Suprapubic skin (tissue), 4 donors: ENCODE measurements at regions not wholly inside any gene's neighbourhood (a gene's known extent, or its start where the extent isn't known, plus 50 kb on each side); places are given as distances from the start of the nearest gene placed in this dataset.

Experiments
- CTCF ChIP-seq, 2 donors: fragments of 200-600 bp in 1 of 2; fragments of 450-650 bp in 1 of 2; sonication (generic) in 1 of 2; IDR thresholded peaks; one replicate each; pipeline ENCODE4 v1.5.1; 2016 to 2019; ENCODE audit warnings: antibody characterized with exemption in 2 of 2, mild to moderate bottlenecking in 1 of 2, moderate library complexity in 1 of 2
- EP300 ChIP-seq: sonication (generic); formaldehyde crosslinking; IDR thresholded peaks from one replicate; pipeline ENCODE4 v1.6.1; 2017; ENCODE audit warnings: antibody characterized with exemption
- POLR2A ChIP-seq, 2 donors: fragments of 450-650 bp; IDR thresholded peaks; one replicate each; pipeline ENCODE4 v1.6.1; 2017; ENCODE audit warnings: antibody characterized with exemption in 2 of 2, mild to moderate bottlenecking in 2 of 2, moderate library complexity in 2 of 2
- POLR2AphosphoS5 ChIP-seq, 3 donors: sonication (generic); formaldehyde crosslinking; IDR thresholded peaks; one replicate each; pipeline ENCODE4 v1.6.1; 2017; ENCODE audit warnings: antibody characterized with exemption in 3 of 3

GRCh38 chr17:73955616-73956015 is 247.9 kb upstream of the RPL38 start:
- TF ChIP-seq CTCF (IDR thresholded peaks at IDR 0.05) (no peak), EP300 (no peak), POLR2AphosphoS5 (IDR thresholded peaks at IDR 0.05) (no peak), POLR2A (IDR thresholded peaks at IDR 0.05) (no peak)
